ENCODE measurements at regions not wholly inside any gene's neighbourhood (a gene's known extent, or its start where the extent isn't known, plus 50 kb on each side); places are given as distances from the start of the nearest gene placed in this dataset.

DNA sequence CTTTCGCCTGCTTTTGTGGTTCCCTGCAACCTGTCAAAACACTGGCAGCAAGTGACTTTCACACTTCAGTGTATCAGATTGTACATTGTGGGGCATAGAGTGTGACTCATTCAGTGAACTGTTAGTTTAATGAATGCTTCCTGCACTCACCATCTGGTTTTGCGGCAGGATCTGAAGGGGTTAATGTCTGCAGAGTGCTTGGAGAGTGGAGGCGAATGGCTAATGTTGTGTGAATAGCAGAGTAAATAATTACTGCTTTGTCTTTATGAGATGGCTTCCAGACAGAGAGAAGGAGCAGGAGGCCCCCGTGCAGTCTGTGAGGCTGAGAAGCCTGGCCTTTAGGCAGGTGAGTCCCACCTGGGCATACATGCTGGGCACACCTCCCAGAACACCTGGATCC, 454.3 kb upstream of the KIRREL3 start:
- DNase-seq (ENCODE audit: low read depth in 1 of 2, low spot score in 1 of 2), result no peak
- no peak for ATAC-seq
- ChIA-PET CTCF (no interaction called here), POLR2A (no interaction called here)
- no peak overlapping the region for H3K4me2 ChIP-seq
- 6% methylated on average over 4 of the region's 4 CpGs for WGBS (ENCODE audit: missing lambda C conversion rate)
- no peak for FAIRE-seq
- H3K27ac ChIP-seq, result no peak overlapping the region
- no peaks in the 10 kb centered on the region for H3K4me1 ChIP-seq
- no peak overlapping the region for H3K4me3 ChIP-seq
- H3K9me3 ChIP-seq, result no peaks in the 10 kb centered on the region
- no peak for TF ChIP-seq SREBF2 (IDR thresholded peaks at IDR 0.05)
- no peak for TF ChIP-seq TFCP2L1 (CRISPR knock-in tag; IDR thresholded peaks at IDR 0.05)
- TF ChIP-seq, protein P1, sequence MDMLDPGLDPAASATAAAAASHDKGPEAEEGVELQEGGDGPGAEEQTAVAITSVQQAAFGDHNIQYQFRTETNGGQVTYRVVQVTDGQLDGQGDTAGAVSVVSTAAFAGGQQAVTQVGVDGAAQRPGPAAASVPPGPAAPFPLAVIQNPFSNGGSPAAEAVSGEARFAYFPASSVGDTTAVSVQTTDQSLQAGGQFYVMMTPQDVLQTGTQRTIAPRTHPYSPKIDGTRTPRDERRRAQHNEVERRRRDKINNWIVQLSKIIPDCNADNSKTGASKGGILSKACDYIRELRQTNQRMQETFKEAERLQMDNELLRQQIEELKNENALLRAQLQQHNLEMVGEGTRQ (IDR thresholded peaks at IDR 0.05), result no peak
- no peak for TF ChIP-seq CEBPB (IDR thresholded peaks at IDR 0.05)
- no peak for TF ChIP-seq MYC (IDR thresholded peaks at IDR 0.05; ENCODE audit: borderline replicate concordance, low read length)
- TF ChIP-seq POLR2AphosphoS2 (conservative IDR thresholded peaks at IDR 0.05; ENCODE audit: low read length), result no peak
- TF ChIP-seq FOSL2 (IDR thresholded peaks at IDR 0.05), result no peak
- TF ChIP-seq FOSL2 (CRISPR knock-in tag; IDR thresholded peaks at IDR 0.05), result no peak
- TF ChIP-seq ZC3H11A (IDR thresholded peaks at IDR 0.05), result no peak
- TF ChIP-seq, protein P2, sequence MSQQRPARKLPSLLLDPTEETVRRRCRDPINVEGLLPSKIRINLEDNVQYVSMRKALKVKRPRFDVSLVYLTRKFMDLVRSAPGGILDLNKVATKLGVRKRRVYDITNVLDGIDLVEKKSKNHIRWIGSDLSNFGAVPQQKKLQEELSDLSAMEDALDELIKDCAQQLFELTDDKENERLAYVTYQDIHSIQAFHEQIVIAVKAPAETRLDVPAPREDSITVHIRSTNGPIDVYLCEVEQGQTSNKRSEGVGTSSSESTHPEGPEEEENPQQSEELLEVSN (IDR thresholded peaks at IDR 0.05; ENCODE audit: borderline replicate concordance, low read depth), result no peak
- no peak for TF ChIP-seq ZFP36 (IDR thresholded peaks at IDR 0.05; ENCODE audit: borderline replicate concordance, partially characterized antibody)
- TF ChIP-seq MAZ (IDR thresholded peaks at IDR 0.05; ENCODE audit: borderline replicate concordance, low read depth, low read length), result no peak
- TF ChIP-seq, protein P3, sequence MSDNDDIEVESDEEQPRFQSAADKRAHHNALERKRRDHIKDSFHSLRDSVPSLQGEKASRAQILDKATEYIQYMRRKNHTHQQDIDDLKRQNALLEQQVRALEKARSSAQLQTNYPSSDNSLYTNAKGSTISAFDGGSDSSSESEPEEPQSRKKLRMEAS (IDR thresholded peaks at IDR 0.05), result no peak
- TF ChIP-seq RARB (CRISPR knock-in tag; IDR thresholded peaks at IDR 0.05), result no peak
- no peak for TF ChIP-seq ESRRA (IDR thresholded peaks at IDR 0.05; ENCODE audit: borderline replicate concordance, low read length)
- no peak for TF ChIP-seq CBX8 (IDR thresholded peaks at IDR 0.05)
- TF ChIP-seq FOSB (CRISPR knock-in tag; IDR thresholded peaks at IDR 0.05), result no peak
- no peak for TF ChIP-seq EHF (CRISPR knock-in tag; IDR thresholded peaks at IDR 0.05)
- TF ChIP-seq, protein P4, sequence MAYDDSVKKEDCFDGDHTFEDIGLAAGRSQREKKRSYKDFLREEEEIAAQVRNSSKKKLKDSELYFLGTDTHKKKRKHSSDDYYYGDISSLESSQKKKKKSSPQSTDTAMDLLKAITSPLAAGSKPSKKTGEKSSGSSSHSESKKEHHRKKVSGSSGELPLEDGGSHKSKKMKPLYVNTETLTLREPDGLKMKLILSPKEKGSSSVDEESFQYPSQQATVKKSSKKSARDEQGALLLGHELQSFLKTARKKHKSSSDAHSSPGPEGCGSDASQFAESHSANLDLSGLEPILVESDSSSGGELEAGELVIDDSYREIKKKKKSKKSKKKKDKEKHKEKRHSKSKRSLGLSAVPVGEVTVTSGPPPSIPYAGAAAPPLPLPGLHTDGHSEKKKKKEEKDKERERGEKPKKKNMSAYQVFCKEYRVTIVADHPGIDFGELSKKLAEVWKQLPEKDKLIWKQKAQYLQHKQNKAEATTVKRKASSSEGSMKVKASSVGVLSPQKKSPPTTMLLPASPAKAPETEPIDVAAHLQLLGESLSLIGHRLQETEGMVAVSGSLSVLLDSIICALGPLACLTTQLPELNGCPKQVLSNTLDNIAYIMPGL (CRISPR knock-in tag; IDR thresholded peaks at IDR 0.05; ENCODE audit: borderline replicate concordance), result no peak

DNA sequence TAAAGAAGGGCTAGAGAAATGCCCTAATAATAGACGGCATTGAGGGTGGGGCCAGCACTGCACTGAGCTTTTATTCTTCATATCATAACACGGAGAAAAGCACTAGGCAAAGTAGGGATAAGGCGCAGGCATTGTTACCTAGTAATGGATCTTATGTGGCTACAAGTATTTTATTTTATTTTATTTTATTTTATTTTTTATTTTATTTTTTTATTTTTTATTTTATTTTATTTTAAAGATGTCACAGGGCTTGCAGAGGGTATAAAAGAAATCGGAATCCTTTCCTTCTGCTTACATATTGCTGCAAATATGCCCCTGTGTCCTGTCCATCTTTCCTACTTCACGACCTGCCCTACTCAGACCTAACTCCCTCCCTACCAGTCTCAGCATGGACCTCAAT, 452.0 kb upstream of the KIRREL3 start:
- H3K4me1 ChIP-seq, result no peaks in the 10 kb centered on the region
- TF ChIP-seq TFCP2L1 (CRISPR knock-in tag; IDR thresholded peaks at IDR 0.05) (no peak), FOSB (CRISPR knock-in tag; IDR thresholded peaks at IDR 0.05) (no peak), HOXB5 (CRISPR knock-in tag; IDR thresholded peaks at IDR 0.05) (no peak), CBX8 (IDR thresholded peaks at IDR 0.05) (no peak), CHD2 (IDR thresholded peaks at IDR 0.05; ENCODE audit: low read length, partially characterized antibody) (no peak), HDAC2 (IDR thresholded peaks at IDR 0.05) (no peak), POLR2AphosphoS2 (conservative IDR thresholded peaks at IDR 0.05; ENCODE audit: low read length) (no peak), EHF (CRISPR knock-in tag; IDR thresholded peaks at IDR 0.05) (no peak), CBX2 (IDR thresholded peaks at IDR 0.05; ENCODE audit: borderline replicate concordance, low read depth) (no peak), HEYL (CRISPR knock-in tag; IDR thresholded peaks at IDR 0.05) (no peak), GATA3 (IDR thresholded peaks at IDR 0.05; ENCODE audit: borderline replicate concordance) (no peak), ZC3H11A (IDR thresholded peaks at IDR 0.05) (no peak), ZSCAN20 (CRISPR knock-in tag; IDR thresholded peaks at IDR 0.05) (no peak), MAFK (IDR thresholded peaks at IDR 0.05; ENCODE audit: partially characterized antibody) (no peak), NPAS2 (CRISPR knock-in tag; IDR thresholded peaks at IDR 0.05; ENCODE audit: borderline replicate concordance) (no peak)
- TF ChIP-seq, protein P5, sequence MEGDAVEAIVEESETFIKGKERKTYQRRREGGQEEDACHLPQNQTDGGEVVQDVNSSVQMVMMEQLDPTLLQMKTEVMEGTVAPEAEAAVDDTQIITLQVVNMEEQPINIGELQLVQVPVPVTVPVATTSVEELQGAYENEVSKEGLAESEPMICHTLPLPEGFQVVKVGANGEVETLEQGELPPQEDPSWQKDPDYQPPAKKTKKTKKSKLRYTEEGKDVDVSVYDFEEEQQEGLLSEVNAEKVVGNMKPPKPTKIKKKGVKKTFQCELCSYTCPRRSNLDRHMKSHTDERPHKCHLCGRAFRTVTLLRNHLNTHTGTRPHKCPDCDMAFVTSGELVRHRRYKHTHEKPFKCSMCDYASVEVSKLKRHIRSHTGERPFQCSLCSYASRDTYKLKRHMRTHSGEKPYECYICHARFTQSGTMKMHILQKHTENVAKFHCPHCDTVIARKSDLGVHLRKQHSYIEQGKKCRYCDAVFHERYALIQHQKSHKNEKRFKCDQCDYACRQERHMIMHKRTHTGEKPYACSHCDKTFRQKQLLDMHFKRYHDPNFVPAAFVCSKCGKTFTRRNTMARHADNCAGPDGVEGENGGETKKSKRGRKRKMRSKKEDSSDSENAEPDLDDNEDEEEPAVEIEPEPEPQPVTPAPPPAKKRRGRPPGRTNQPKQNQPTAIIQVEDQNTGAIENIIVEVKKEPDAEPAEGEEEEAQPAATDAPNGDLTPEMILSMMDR (IDR thresholded peaks at IDR 0.05), result no peak
- TF ChIP-seq, protein P3 (IDR thresholded peaks at IDR 0.05), result no peak
- TF ChIP-seq, protein P2 (IDR thresholded peaks at IDR 0.05; ENCODE audit: borderline replicate concordance, low read depth), result no peak
- TF ChIP-seq, protein P6, sequence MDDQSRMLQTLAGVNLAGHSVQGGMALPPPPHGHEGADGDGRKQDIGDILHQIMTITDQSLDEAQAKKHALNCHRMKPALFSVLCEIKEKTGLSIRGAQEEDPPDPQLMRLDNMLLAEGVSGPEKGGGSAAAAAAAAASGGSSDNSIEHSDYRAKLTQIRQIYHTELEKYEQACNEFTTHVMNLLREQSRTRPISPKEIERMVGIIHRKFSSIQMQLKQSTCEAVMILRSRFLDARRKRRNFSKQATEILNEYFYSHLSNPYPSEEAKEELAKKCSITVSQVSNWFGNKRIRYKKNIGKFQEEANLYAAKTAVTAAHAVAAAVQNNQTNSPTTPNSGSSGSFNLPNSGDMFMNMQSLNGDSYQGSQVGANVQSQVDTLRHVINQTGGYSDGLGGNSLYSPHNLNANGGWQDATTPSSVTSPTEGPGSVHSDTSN (IDR thresholded peaks at IDR 0.05), result no peak
- TF ChIP-seq, protein P1 (IDR thresholded peaks at IDR 0.05), result no peak
- ChIA-PET POLR2A (no interaction called here), CTCF (no interaction called here)
- no peak overlapping the region for H3K4me2 ChIP-seq
- ATAC-seq, result no peak
- no peak overlapping the region for H3K27ac ChIP-seq
- H3K4me3 ChIP-seq, result no peak overlapping the region
- H3K9me3 ChIP-seq, result no peaks in the 10 kb centered on the region
- DNase-seq (ENCODE audit: low read depth in 1 of 2, low spot score in 1 of 2), result no peak
- no peak for FAIRE-seq
- WGBS (ENCODE audit: missing lambda C conversion rate), result 20% methylated on average over 5 of the region's 5 CpGs
